SK-N-SH (cell line): ENCODE measurements at regions not wholly inside any gene's neighbourhood (a gene's known extent, or its start where the extent isn't known, plus 50 kb on each side); places are given as distances from the start of the nearest gene placed in this dataset.

Source experiments
- CTCF ChIA-PET: fragments of 300-600, 350-600 bp; formaldehyde crosslinking; extraction: SDS; loops from one replicate; lab custom pipeline; 2021; lab: Yijun Ruan, JAX
- POLR2A ChIA-PET: fragments of 350-600 bp; sonication (Branson Sonifier 250); formaldehyde crosslinking; extraction: SDS; loops from one replicate; lab custom pipeline; 2020; ENCODE audit warnings: antibody characterized with exemption, inconsistent platforms; lab: Yijun Ruan, JAX
- DNase-seq: peaks from one replicate; pipeline ENCODE4 v3.0.0; 2012
- H2AFZ ChIP-seq: fragments of 200-600 bp; sonication (generic); 2 replicates; pipeline ENCODE4 v1.8.1; 2016; ENCODE audit warnings: antibody characterized with exemption, mild to moderate bottlenecking, low read depth
- H3F3A ChIP-seq: fragments of 200-600 bp; sonication (generic); replicated peaks from 2 replicates; pipeline ENCODE3; 2016; ENCODE audit warnings: antibody characterized with exemption, mild to moderate bottlenecking; ENCODE audit not compliant: insufficient read depth
- H3K27ac ChIP-seq, 2 experiments: fragments of 200-500 bp in 1 of 2; fragments of 200-600 bp in 1 of 2; sonication (Bioruptor generic) in 1 of 2; sonication (generic), shearing (Covaris generic) in 1 of 2; 2 replicates each; pipeline versions ENCODE4 v1.5.1 to v1.6.1; 2014 to 2016; ENCODE audit warnings: low read depth in 2 of 2, inconsistent platforms in 1 of 2, low read length in 1 of 2, mild to moderate bottlenecking in 1 of 2, mixed read lengths in 1 of 2
- H3K27me3 ChIP-seq: fragments of 200-600 bp; sonication (generic), shearing (Covaris generic); 2 replicates; pipeline ENCODE4 v1.6.1; 2016; ENCODE audit warnings: mixed run types; ENCODE audit not compliant: insufficient read depth
- H3K36me3 ChIP-seq, 2 experiments: fragments of 200-500 bp in 1 of 2; fragments of 200-600 bp in 1 of 2; sonication (Bioruptor generic) in 1 of 2; sonication (generic) in 1 of 2; replicated peaks in 1 of 2; 2 replicates each; pipeline versions ENCODE3 to v1.5.1; 2014 to 2016; ENCODE audit warnings: low read length in 1 of 2, mild to moderate bottlenecking in 1 of 2; ENCODE audit not compliant: insufficient read depth in 2 of 2, control insufficient read depth in 1 of 2
- H3K4me1 ChIP-seq, 2 experiments: fragments of 200-500 bp in 1 of 2; fragments of 200-600 bp in 1 of 2; sonication (Bioruptor generic) in 1 of 2; sonication (generic), shearing (Covaris generic) in 1 of 2; 2 replicates each; pipeline versions ENCODE4 v1.5.1 to v1.6.1; 2014 to 2016; ENCODE audit warnings: low read depth in 1 of 2, low read length in 1 of 2, mixed run types in 1 of 2; ENCODE audit not compliant: insufficient read depth in 2 of 2, control insufficient read depth in 1 of 2
- H3K4me2 ChIP-seq: fragments of 200-600 bp; sonication (generic), shearing (Covaris generic); 2 replicates; pipeline ENCODE4 v1.6.1; 2017; ENCODE audit warnings: mixed run types
- H3K4me3 ChIP-seq, 2 experiments: fragments of 200-500 bp in 1 of 2; fragments of 200-600 bp in 1 of 2; sonication (Bioruptor generic) in 1 of 2; sonication (generic), shearing (Covaris generic) in 1 of 2; 2 replicates each; pipeline versions ENCODE4 v1.5.1 to v1.8.1; 2014 to 2016; ENCODE audit warnings: low read depth in 2 of 2, inconsistent platforms in 1 of 2, low read length in 1 of 2, mild to moderate bottlenecking in 1 of 2, mixed read lengths in 1 of 2, moderate library complexity in 1 of 2
- H3K79me2 ChIP-seq: fragments of 200-600 bp; sonication (generic); 2 replicates; pipeline ENCODE4 v1.8.1; 2017; ENCODE audit warnings: mild to moderate bottlenecking; ENCODE audit not compliant: insufficient read depth
- H3K9ac ChIP-seq: fragments of 200-600 bp; sonication (generic); 2 replicates; pipeline ENCODE4 v1.6.1; 2017; ENCODE audit warnings: mixed run types
- H3K9me2 ChIP-seq: fragments of 200-600 bp; sonication (generic); 2 replicates; pipeline ENCODE4 v1.6.1; 2017; ENCODE audit warnings: mixed run types
- H3K9me3 ChIP-seq: fragments of 200-600 bp; sonication (generic); 2 replicates; pipeline ENCODE4 v1.6.1; 2017; ENCODE audit warnings: mixed run types, mild to moderate bottlenecking, moderate library complexity
- H4K20me1 ChIP-seq: fragments of 200-600 bp; sonication (generic); 2 replicates; pipeline ENCODE4 v1.6.1; 2017; ENCODE audit warnings: mild to moderate bottlenecking, mixed run types; ENCODE audit not compliant: insufficient read depth
- CHD2 ChIP-seq: fragments of 150-350 bp; IDR thresholded peaks from 2 replicates; pipeline ENCODE4 v1.6.1; 2018; ENCODE audit warnings: low read length; ENCODE audit not compliant: partially characterized antibody
- EP300 ChIP-seq, 2 experiments: IDR thresholded peaks; 2 replicates each; pipeline versions ENCODE4 v1.4.0 to v1.6.1; 2012; ENCODE audit warnings: borderline replicate concordance in 1 of 2, low read depth in 1 of 2, low read length in 1 of 2
- EZH2phosphoT487 ChIP-seq: fragments of 200-600 bp; sonication (generic); IDR thresholded peaks from 2 replicates; pipeline ENCODE4 v1.6.1; 2017; ENCODE audit warnings: low read depth, mixed run types, mild to moderate bottlenecking, antibody characterized with exemption, moderate library complexity, borderline replicate concordance
- JUND ChIP-seq: IDR thresholded peaks from 2 replicates; pipeline ENCODE4 v1.4.0; 2012
- MEF2A ChIP-seq: IDR thresholded peaks from 2 replicates; pipeline ENCODE4 v1.4.0; 2012; ENCODE audit warnings: low read depth, borderline replicate concordance
- NRF1 ChIP-seq: IDR thresholded peaks from 2 replicates; pipeline ENCODE4 v1.6.1; 2012; ENCODE audit warnings: low read depth, mild to moderate bottlenecking, low read length
- RCOR1 ChIP-seq: fragments of 150-350 bp; IDR thresholded peaks from 2 replicates; pipeline ENCODE4 v1.6.1; 2017; ENCODE audit warnings: antibody characterized with exemption, low read length
- RXRA ChIP-seq: IDR thresholded peaks from 2 replicates; pipeline ENCODE4 v1.4.0; 2012; ENCODE audit warnings: low read depth, mild to moderate bottlenecking, borderline replicate concordance
- SIN3A ChIP-seq: IDR thresholded peaks from 2 replicates; pipeline ENCODE4 v1.6.1; 2012; ENCODE audit warnings: low read depth, mild to moderate bottlenecking, low read length, moderate library complexity, borderline replicate concordance
- TAF1 ChIP-seq: IDR thresholded peaks from 2 replicates; pipeline ENCODE4 v1.6.1; 2012; ENCODE audit warnings: low read depth, mild to moderate bottlenecking, low read length, moderate library complexity, borderline replicate concordance
- TCF12 ChIP-seq: IDR thresholded peaks from 2 replicates; pipeline ENCODE4 v1.4.0; 2012
- YY1 ChIP-seq: IDR thresholded peaks from 2 replicates; pipeline ENCODE4 v1.4.0; 2012; ENCODE audit warnings: low read depth, mild to moderate bottlenecking
- WGBS: methylation state at CpG from one replicate; pipeline ENCODE4 v1.1.6; 2017; ENCODE audit warnings: low lambda C conversion rate; 5-methylcytosine and 5-hydroxymethylcytosine counted together
- TF ChIP-seq, protein P1 (sequence below): fragments of 150-350 bp; IDR thresholded peaks from 2 replicates; pipeline ENCODE4 v1.6.1; 2017; ENCODE audit warnings: antibody characterized with exemption, low read length, low read depth, borderline replicate concordance
- TF ChIP-seq, protein P2 (sequence below): IDR thresholded peaks from 2 replicates; pipeline ENCODE4 v1.4.0; 2012; ENCODE audit warnings: low read depth
- TF ChIP-seq, protein P3 (sequence below): fragments of 150-350 bp; IDR thresholded peaks from 2 replicates; pipeline ENCODE4 v1.6.1; 2016; ENCODE audit warnings: mild to moderate bottlenecking, low read depth, low read length

DNA sequence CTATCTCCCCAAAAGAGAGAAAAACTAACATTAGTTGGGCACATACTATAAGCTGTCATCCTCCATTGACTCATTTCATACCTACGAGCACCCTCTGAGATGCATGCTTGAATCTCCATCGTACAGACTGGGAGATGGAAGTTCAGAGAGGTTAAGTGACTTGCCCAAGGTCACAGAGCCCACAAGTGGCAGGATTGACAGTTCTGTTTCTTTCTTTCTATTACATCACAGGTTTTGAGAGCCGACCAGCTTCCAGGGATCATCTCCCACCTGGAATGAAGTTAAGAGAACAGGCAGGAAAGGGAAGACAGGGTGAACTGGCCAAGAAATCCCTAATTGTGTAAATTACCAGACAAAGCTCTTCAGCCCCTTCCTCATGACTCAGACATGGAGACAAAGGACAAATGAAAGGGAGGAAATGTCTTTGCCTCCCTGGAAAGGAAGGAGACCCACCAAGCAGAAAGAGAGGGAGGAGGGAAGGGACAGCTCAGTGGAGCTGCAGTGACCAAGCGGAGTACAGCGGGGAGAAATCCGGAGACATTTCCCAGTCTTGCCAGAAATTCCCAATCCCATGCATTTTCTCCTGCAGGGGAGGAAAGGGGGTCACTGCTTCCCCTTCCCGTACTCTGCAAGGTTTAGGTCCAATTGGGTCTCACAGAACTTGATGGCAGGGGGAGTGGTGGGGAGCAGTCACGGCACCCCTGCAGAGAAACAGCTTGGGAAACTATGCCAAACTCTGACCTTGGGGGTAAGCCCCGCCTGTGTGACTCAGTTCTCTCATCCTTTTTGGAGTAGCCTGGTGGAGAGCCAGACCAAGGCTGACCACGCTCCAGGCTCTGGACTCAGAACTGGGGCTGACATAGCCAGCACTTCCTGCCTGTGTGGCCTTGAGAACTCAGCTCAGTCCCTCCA is 154.3 kb downstream of the ANKRD60 start:
- no peak for DNase-seq
- Histone ChIP-seq H3K36me3 (no peaks in the 10 kb centered on the region), H3K9me3 (no peaks in the 10 kb centered on the region), H3K4me2 (no peak overlapping the region), H3K79me2 (no peaks in the 10 kb centered on the region), H3K9ac (no peak overlapping the region), H3K4me3 (no peak overlapping the region), H3K9me2 (no peaks in the 10 kb centered on the region), H4K20me1 (no peaks in the 10 kb centered on the region), H2AFZ (no peak overlapping the region), H3K27me3 (no peaks in the 10 kb centered on the region; the same call in 1 of the 2 replicates), H3K27ac (peak overlapping the region in 1 of 2 experiments; percentile 6; a peak in 1 of 4 replicates), H3K4me1 (peaks cover 0 to 28% of the 10 kb centered on the region in 2 experiments; a peak in 2 of 4 replicates), H3F3A (peaks cover 4% of the 10 kb centered on the region)
- 67% methylated on average over 10 of the region's 10 CpGs for WGBS
- ChIA-PET CTCF (interaction anchor here (1.3 to 5.4 kb wide), 5 partner anchors 12 to 452 kb away, joined by 3 to 46 read pairs (median 4); no protein-coding TSS in a partner anchor), POLR2A (no interaction called here)
- TF ChIP-seq MEF2A (no peak), EP300 (IDR thresholded peaks at IDR 0.05; ENCODE audit: borderline replicate concordance in 1 of 2, low read depth in 1 of 2, low read length in 1 of 2) (no peak), SIN3A (no peak)
- TF ChIP-seq, protein P1, sequence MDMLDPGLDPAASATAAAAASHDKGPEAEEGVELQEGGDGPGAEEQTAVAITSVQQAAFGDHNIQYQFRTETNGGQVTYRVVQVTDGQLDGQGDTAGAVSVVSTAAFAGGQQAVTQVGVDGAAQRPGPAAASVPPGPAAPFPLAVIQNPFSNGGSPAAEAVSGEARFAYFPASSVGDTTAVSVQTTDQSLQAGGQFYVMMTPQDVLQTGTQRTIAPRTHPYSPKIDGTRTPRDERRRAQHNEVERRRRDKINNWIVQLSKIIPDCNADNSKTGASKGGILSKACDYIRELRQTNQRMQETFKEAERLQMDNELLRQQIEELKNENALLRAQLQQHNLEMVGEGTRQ, result no peak

DNA sequence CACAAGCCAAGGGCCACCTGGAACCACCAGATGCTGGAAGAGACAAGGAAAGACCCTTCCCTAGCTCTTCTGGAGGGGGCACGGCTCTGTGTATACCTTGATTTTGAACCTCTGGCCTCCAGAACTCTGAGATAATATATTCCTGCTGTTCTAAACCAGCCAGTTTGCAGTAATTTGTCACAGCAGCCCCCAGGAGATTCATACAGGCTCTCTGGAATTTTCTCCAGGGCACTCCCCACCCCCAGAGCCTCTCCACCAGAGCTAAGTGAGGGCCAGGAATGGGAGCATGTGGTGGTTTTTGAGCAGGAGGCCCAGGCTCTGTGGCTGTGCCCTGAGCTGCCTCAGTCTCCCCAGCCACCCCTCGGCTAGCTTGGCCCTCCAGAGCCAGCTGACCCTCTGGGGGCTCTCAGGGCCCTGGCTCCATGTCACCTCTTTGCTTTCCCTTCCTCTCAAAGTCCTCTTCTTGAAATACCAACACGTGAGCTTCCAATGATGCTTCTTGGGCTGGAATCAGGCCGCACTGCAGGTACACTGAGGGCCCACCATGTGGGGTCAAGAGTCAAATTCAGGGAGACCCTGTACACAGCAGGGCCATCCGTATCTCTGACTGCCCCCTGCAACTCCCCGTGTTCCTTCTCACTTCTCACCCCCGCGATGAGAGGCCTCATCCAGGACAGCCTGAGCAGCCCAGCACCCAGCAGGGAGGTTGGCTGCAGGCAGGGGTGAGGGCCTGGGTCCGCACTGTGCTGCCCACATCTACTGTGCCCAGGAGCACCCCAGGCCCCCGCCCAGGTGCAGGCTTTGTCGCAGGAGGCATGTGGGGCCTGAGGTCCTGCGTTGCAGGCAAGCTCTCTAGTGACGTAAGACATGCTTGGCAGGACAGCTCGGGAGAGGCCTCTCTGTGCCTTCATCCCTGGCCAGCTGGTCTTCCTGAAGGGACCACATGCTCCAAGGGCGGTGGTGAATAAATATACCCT is 155.5 kb downstream of the ANKRD60 start:
- Histone ChIP-seq H3K79me2 (no peaks in the 10 kb centered on the region), H4K20me1 (no peaks in the 10 kb centered on the region), H3K36me3 (no peaks in the 10 kb centered on the region), H3K4me3 (no peak overlapping the region), H3K4me2 (no peak overlapping the region), H3K27me3 (no peaks in the 10 kb centered on the region; the same call in 1 of the 2 replicates), H3K9me3 (no peaks in the 10 kb centered on the region), H3K4me1 (peaks cover 0 to 26% of the 10 kb centered on the region in 2 experiments; a peak in 2 of 4 replicates), H3K9ac (no peak overlapping the region), H3K9me2 (no peaks in the 10 kb centered on the region), H2AFZ (no peak overlapping the region), H3F3A (no peaks in the 10 kb centered on the region), H3K27ac (no peak overlapping the region)
- 76% methylated on average over 9 of the region's 15 CpGs for WGBS
- POLR2A ChIA-PET, result interaction anchor here (0.5 kb wide), 1 partner anchor 229 kb away, joined by 3 read pairs; no protein-coding TSS in a partner anchor
- DNase-seq, result no peak
- CTCF ChIA-PET, result interaction anchor here (1.1 to 2.4 kb wide), 3 partner anchors 14 to 362 kb away, joined by 4 to 12 read pairs (median 4); no protein-coding TSS in a partner anchor
- TF ChIP-seq SIN3A, result no peak
- TF ChIP-seq JUND, result no peak
- TF ChIP-seq CHD2, result no peak
- TF ChIP-seq YY1, result no peak
- TF ChIP-seq, protein P2, sequence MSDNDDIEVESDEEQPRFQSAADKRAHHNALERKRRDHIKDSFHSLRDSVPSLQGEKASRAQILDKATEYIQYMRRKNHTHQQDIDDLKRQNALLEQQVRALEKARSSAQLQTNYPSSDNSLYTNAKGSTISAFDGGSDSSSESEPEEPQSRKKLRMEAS, result no peak
- TF ChIP-seq TAF1, result no peak
- TF ChIP-seq RXRA, result no peak
- TF ChIP-seq RCOR1, result no peak
- no peak for TF ChIP-seq TCF12
- TF ChIP-seq EZH2phosphoT487, result no peak
- no peak for TF ChIP-seq NRF1
- TF ChIP-seq, protein P3, sequence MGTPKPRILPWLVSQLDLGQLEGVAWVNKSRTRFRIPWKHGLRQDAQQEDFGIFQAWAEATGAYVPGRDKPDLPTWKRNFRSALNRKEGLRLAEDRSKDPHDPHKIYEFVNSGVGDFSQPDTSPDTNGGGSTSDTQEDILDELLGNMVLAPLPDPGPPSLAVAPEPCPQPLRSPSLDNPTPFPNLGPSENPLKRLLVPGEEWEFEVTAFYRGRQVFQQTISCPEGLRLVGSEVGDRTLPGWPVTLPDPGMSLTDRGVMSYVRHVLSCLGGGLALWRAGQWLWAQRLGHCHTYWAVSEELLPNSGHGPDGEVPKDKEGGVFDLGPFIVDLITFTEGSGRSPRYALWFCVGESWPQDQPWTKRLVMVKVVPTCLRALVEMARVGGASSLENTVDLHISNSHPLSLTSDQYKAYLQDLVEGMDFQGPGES, result no peak
